PC-3 (cell line): ENCODE measurements at regions not wholly inside any gene's neighbourhood (a gene's known extent, or its start where the extent isn't known, plus 50 kb on each side); places are given as distances from the start of the nearest gene placed in this dataset.
A peak's percentile ranks its signal among the peaks of the same experiment; 100 is the strongest.

Experiments used
- ATAC-seq: fragments of 200-7000 bp; cut with Tn5 transposase; 2 replicates; pipeline ENCODE4 v1.9.1; 2020; ENCODE audit warnings: mild to moderate bottlenecking, moderate library complexity
- BruUV-seq: library from RNA; stranded (reverse); fragments of 400-500 nt; replicated peaks from 2 replicates; lab custom pipeline; 2021; lab: Mats Ljungman, UMichigan
- CTCF ChIA-PET: fragments of 300-600 bp; sonication (Branson Sonifier 250); formaldehyde crosslinking; loops from one replicate; lab custom pipeline; 2022; ENCODE audit warnings: antibody characterized with exemption; lab: Charles Lee
- POLR2A ChIA-PET: fragments of 300-600 bp; sonication (Branson Sonifier 250); formaldehyde crosslinking; loops from one replicate; lab custom pipeline; 2022; ENCODE audit warnings: antibody characterized with exemption; ENCODE audit not compliant: unreplicated experiment; lab: Charles Lee
- DNase-seq: peaks from one replicate; pipeline ENCODE4 v3.0.0-alpha.2; 2015
- H2AFZ ChIP-seq: fragments of 300-600 bp; sonication (generic); 2 replicates; pipeline ENCODE4 v1.6.0; 2016; ENCODE audit warnings: antibody characterized with exemption, low read length
- H3F3A ChIP-seq: fragments of 300-600 bp; sonication (generic); one replicate; pipeline ENCODE4 v1.6.0; 2017; ENCODE audit warnings: antibody characterized with exemption, low read length, control low read depth, mild to moderate bottlenecking; ENCODE audit not compliant: unreplicated experiment
- H3K27ac ChIP-seq: fragments of 300-600 bp; sonication (generic); 2 replicates; pipeline ENCODE4 v1.5.1; 2016; ENCODE audit warnings: mild to moderate bottlenecking, low read length
- H3K27me3 ChIP-seq: fragments of 300-600 bp; sonication (generic); 2 replicates; pipeline ENCODE4 v1.6.1; 2016; ENCODE audit warnings: low read length, mixed read lengths
- H3K36me3 ChIP-seq: fragments of 300-600 bp; sonication (generic); 2 replicates; pipeline ENCODE4 v1.6.1; 2016; ENCODE audit warnings: low read depth, mixed run types, low read length, mixed read lengths
- H3K4me1 ChIP-seq: fragments of 300-600 bp; sonication (generic); 2 replicates; pipeline ENCODE4 v1.5.1; 2016; ENCODE audit warnings: low read length; ENCODE audit not compliant: insufficient read depth
- H3K4me2 ChIP-seq: fragments of 300-600 bp; sonication (generic); 2 replicates; pipeline ENCODE4 v1.6.0; 2016; ENCODE audit warnings: low read length
- H3K4me3 ChIP-seq: fragments of 300-600 bp; sonication (generic); 2 replicates; pipeline ENCODE4 v1.5.1; 2016; ENCODE audit warnings: mild to moderate bottlenecking, low read length, mixed read lengths
- H3K79me2 ChIP-seq: fragments of 300-600 bp; sonication (generic); 2 replicates; pipeline ENCODE4 v1.6.1; 2017; ENCODE audit warnings: low read length, mixed read lengths
- H3K9ac ChIP-seq: fragments of 300-600 bp; sonication (generic); 2 replicates; pipeline ENCODE4 v1.6.0; 2016; ENCODE audit warnings: mild to moderate bottlenecking, low read length
- H3K9me2 ChIP-seq: fragments of 300-600 bp; sonication (generic); replicated peaks from 2 replicates; pipeline ENCODE4 v1.6.1; 2016; ENCODE audit warnings: mixed run types, low read length, mixed read lengths
- H3K9me3 ChIP-seq: fragments of 300-600 bp; sonication (generic); 2 replicates; pipeline ENCODE4 v1.6.1; 2016; ENCODE audit warnings: low read length, mixed read lengths
- H4K20me1 ChIP-seq: fragments of 300-600 bp; sonication (generic); 2 replicates; pipeline ENCODE4 v1.6.1; 2016; ENCODE audit warnings: low read length, mixed read lengths
- EZH2 ChIP-seq: fragments of 300-600 bp; sonication (generic); IDR thresholded peaks from one replicate; pipeline ENCODE4 v1.6.1; 2017; ENCODE audit warnings: antibody characterized with exemption, mild to moderate bottlenecking, low read length; ENCODE audit not compliant: unreplicated experiment
- EZH2phosphoT487 ChIP-seq: fragments of 300-600 bp; sonication (generic); IDR thresholded peaks from 2 replicates; pipeline ENCODE4 v1.6.1; 2018; ENCODE audit warnings: mild to moderate bottlenecking, antibody characterized with exemption, low read length, borderline replicate concordance
- intact Hi-C: fragments of 100-400 bp; cut with micrococcal nuclease; formaldehyde crosslinking; loops from 2 replicates; pipeline ENCODE4 v1.9.0; 2023
- TF ChIP-seq, protein P1 (sequence below): fragments of 300-600 bp; sonication (generic); conservative IDR thresholded peaks from 2 replicates; pipeline ENCODE4 v1.5.1; 2017; ENCODE audit warnings: antibody characterized with exemption, low read depth, mild to moderate bottlenecking, low read length

DNA sequence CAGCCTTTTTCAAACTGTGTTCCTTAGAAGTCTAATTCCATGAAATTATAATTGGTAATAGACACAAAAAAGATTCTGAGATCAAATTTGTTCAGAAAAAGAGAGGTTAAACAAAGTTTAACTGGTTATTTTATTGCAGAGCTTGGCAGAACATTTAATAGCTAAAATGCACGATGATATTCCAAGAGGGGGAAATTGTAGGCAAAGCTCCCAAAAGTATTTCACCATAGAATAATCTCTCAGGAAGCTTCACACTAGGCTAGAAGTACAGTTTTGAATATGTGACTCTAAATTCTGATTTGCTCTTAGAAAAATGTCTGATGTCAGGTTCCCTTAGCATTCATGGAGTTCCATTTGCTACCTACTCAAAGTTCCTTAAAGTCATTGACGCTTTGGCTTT is 292.4 kb upstream of the SETBP1 start:
- Histone ChIP-seq H2AFZ (no peak overlapping the region), H3K79me2 (no peaks in the 10 kb centered on the region), H3K27me3 (no peaks in the 10 kb centered on the region), H3K9ac (no peak overlapping the region), H3K4me3 (no peak overlapping the region), H3K9me2 (no peaks in the 10 kb centered on the region), H3K27ac (no peak overlapping the region), H3K9me3 (no peaks in the 10 kb centered on the region), H3K4me1 (no peaks in the 10 kb centered on the region), H3F3A (no peaks in the 10 kb centered on the region), H3K4me2 (no peak overlapping the region), H4K20me1 (no peaks in the 10 kb centered on the region), H3K36me3 (no peaks in the 10 kb centered on the region)
- POLR2A ChIA-PET: no interaction called here
- no TSS peak for BruUV-seq
- DNase-seq (no peak), ATAC-seq (no peak)
- CTCF ChIA-PET: no interaction called here
- TF ChIP-seq, protein P1, sequence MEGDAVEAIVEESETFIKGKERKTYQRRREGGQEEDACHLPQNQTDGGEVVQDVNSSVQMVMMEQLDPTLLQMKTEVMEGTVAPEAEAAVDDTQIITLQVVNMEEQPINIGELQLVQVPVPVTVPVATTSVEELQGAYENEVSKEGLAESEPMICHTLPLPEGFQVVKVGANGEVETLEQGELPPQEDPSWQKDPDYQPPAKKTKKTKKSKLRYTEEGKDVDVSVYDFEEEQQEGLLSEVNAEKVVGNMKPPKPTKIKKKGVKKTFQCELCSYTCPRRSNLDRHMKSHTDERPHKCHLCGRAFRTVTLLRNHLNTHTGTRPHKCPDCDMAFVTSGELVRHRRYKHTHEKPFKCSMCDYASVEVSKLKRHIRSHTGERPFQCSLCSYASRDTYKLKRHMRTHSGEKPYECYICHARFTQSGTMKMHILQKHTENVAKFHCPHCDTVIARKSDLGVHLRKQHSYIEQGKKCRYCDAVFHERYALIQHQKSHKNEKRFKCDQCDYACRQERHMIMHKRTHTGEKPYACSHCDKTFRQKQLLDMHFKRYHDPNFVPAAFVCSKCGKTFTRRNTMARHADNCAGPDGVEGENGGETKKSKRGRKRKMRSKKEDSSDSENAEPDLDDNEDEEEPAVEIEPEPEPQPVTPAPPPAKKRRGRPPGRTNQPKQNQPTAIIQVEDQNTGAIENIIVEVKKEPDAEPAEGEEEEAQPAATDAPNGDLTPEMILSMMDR: no peak
- no peak for TF ChIP-seq EZH2
- intact Hi-C loops: no loop called here

- no peak overlapping the region for H3K4me2 ChIP-seq
- ATAC-seq (no peak), DNase-seq (peak; percentile 2)
- no peaks in the 10 kb centered on the region for H3K9me3 ChIP-seq
- no peaks in the 10 kb centered on the region for H3K79me2 ChIP-seq
- intact Hi-C loops: no loop called here
- H3K27ac ChIP-seq: no peak overlapping the region
- TF ChIP-seq, protein P1: no peak
- TF ChIP-seq EZH2 (no peak), EZH2phosphoT487 (no peak)
- no peaks in the 10 kb centered on the region for H3K27me3 ChIP-seq
- H2AFZ ChIP-seq: no peak overlapping the region
- no peaks in the 10 kb centered on the region for H4K20me1 ChIP-seq
- H3K9ac ChIP-seq: no peak overlapping the region
- no peaks in the 10 kb centered on the region for H3F3A ChIP-seq
- BruUV-seq: no TSS peak
- no peaks in the 10 kb centered on the region for H3K9me2 ChIP-seq
- no peaks in the 10 kb centered on the region for H3K4me1 ChIP-seq
- ChIA-PET CTCF (no interaction called here), POLR2A (no interaction called here)
- H3K4me3 ChIP-seq: no peak overlapping the region
- no peaks in the 10 kb centered on the region for H3K36me3 ChIP-seq
Observed at GRCh38 chr18:44392933-44393332, 287.8 kb upstream of the SETBP1 start.

DNA sequence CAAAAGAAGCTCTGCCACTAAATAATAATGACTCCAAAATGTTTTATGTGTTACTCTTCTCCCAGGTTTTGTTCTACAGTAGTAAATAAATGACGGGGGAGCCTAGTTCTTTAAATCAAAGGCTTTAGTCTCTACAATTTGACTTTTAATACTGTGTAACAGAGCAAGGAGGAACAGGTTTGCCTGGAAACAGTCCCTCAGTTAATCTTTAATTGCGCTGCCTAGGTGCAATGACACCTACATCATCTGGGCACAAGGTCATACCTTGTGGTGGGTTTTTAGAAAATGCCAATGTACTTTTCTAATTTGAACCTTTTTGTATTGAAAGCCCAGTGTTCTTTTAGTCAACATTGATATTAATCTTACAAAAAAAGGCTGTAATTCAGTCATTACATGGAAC is 287.3 kb upstream of the SETBP1 start:
- no peak overlapping the region for H2AFZ ChIP-seq
- ATAC-seq (no peak), DNase-seq (no peak)
- H4K20me1 ChIP-seq: no peaks in the 10 kb centered on the region
- H3F3A ChIP-seq: no peaks in the 10 kb centered on the region
- no peaks in the 10 kb centered on the region for H3K9me2 ChIP-seq
- no peaks in the 10 kb centered on the region for H3K27me3 ChIP-seq
- H3K9ac ChIP-seq: no peak overlapping the region
- BruUV-seq: no TSS peak
- TF ChIP-seq, protein P1: no peak
- TF ChIP-seq EZH2 (no peak), EZH2phosphoT487 (no peak)
- no peaks in the 10 kb centered on the region for H3K4me1 ChIP-seq
- no peaks in the 10 kb centered on the region for H3K36me3 ChIP-seq
- intact Hi-C loops: no loop called here
- CTCF ChIA-PET: no interaction called here
- H3K4me3 ChIP-seq: no peak overlapping the region
- no peak overlapping the region for H3K27ac ChIP-seq
- H3K4me2 ChIP-seq: no peak overlapping the region
- no peaks in the 10 kb centered on the region for H3K9me3 ChIP-seq
- POLR2A ChIA-PET: no interaction called here
- no peaks in the 10 kb centered on the region for H3K79me2 ChIP-seq
